Liver (tissue), 3 donors: ENCODE measurements at regions not wholly inside any gene's neighbourhood (a gene's known extent, or its start where the extent isn't known, plus 50 kb on each side); places are given as distances from the start of the nearest gene placed in this dataset.

Experiments used
- CTCF ChIP-seq: fragments of 150-350 bp; IDR thresholded peaks from 2 replicates; pipeline ENCODE4 v1.5.1; 2017; ENCODE audit warnings: improper control_type of control experiment, low read depth, low read length; ENCODE audit not compliant: missing input control
- JUND ChIP-seq, 2 donors: IDR thresholded peaks; 2 replicates each; pipeline ENCODE4 v1.6.1; 2016; ENCODE audit warnings: antibody characterized with exemption in 2 of 2
- donor health status: healthy.
- donor health status: healthy.

- TF ChIP-seq CTCF = no peak
- no peak for TF ChIP-seq JUND (IDR thresholded peaks at IDR 0.05)
Observed at GRCh38 chr3:169028716-169029115, 634.8 kb downstream of the MECOM start.
